WI38 (cell line): ENCODE measurements at regions not wholly inside any gene's neighbourhood (a gene's known extent, or its start where the extent isn't known, plus 50 kb on each side); places are given as distances from the start of the nearest gene placed in this dataset.

ENCODE experiments used
- H3K4me3 ChIP-seq: 2 replicates; pipeline ENCODE4 v1.5.1; 2011; ENCODE audit warnings: low read depth, mild to moderate bottlenecking, control low read depth, low read length
- TF ChIP-seq, protein P1 (sequence below): IDR thresholded peaks from 2 replicates; pipeline ENCODE4 v1.5.1; 2012; ENCODE audit warnings: low read depth, mild to moderate bottlenecking, control low read depth, low read length

DNA sequence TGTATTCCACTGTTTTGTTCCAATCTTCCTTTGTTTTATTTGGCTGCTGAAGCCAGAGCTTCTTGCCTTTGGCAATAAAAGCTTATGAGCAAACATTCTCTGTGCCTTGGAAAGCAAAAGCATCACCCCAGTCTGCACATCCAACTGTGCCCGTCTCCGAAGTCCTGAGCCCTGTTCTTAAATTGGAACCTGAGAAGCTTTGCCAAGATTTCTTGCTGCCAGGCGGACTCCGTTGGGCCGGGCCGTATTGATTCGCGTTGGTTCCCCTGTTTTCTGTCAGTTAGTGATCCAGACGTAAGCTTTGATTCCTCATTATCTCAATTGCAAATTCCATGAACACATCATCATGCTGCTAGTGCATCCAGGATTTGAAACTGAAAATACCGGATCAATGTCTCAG, 793.0 kb downstream of the OLFM4 start:
- TF ChIP-seq, protein P1, sequence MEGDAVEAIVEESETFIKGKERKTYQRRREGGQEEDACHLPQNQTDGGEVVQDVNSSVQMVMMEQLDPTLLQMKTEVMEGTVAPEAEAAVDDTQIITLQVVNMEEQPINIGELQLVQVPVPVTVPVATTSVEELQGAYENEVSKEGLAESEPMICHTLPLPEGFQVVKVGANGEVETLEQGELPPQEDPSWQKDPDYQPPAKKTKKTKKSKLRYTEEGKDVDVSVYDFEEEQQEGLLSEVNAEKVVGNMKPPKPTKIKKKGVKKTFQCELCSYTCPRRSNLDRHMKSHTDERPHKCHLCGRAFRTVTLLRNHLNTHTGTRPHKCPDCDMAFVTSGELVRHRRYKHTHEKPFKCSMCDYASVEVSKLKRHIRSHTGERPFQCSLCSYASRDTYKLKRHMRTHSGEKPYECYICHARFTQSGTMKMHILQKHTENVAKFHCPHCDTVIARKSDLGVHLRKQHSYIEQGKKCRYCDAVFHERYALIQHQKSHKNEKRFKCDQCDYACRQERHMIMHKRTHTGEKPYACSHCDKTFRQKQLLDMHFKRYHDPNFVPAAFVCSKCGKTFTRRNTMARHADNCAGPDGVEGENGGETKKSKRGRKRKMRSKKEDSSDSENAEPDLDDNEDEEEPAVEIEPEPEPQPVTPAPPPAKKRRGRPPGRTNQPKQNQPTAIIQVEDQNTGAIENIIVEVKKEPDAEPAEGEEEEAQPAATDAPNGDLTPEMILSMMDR, result no peak
- no peak overlapping the region for H3K4me3 ChIP-seq

DNA sequence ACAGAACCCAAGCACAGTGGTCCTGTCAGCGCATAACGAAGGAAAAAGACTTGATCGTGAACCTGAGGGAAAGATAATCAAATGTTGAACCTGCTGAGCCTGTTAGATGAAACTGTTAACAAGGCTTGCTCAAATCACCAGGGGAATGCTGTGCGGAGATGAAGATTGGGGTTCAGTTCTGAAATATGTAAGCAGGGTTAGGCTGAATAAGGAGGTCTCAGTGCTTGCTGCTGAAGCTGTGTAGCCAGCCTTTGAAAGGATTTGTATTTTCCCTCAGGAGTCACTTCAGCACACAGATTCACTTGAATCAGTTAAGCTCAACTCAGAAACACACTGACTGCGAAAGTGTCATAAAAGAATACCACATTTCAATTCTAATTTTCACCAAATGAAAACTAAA, 793.5 kb downstream of the OLFM4 start:
- H3K4me3 ChIP-seq, result no peak overlapping the region
- TF ChIP-seq, protein P1, result no peak

DNA sequence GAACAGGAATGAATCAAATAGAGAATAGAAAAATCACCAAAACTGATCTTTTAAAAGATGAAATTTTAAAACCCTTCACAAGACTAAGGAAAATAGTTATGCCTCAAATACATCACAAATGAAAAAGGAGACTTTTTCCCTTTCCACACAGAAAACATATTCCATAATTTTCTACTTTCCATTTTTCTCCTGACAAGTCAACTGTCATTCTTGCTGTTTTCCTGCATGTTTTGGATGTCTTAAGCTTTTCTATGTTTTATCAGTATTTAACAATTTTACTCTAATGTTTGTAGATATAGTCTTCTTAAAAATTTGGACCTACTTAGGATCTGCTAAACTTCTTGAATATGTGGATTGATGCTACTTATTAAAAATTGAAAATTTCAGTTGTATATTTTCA, 810.8 kb downstream of the OLFM4 start:
- no peak overlapping the region for H3K4me3 ChIP-seq
- TF ChIP-seq, protein P1, result no peak

DNA sequence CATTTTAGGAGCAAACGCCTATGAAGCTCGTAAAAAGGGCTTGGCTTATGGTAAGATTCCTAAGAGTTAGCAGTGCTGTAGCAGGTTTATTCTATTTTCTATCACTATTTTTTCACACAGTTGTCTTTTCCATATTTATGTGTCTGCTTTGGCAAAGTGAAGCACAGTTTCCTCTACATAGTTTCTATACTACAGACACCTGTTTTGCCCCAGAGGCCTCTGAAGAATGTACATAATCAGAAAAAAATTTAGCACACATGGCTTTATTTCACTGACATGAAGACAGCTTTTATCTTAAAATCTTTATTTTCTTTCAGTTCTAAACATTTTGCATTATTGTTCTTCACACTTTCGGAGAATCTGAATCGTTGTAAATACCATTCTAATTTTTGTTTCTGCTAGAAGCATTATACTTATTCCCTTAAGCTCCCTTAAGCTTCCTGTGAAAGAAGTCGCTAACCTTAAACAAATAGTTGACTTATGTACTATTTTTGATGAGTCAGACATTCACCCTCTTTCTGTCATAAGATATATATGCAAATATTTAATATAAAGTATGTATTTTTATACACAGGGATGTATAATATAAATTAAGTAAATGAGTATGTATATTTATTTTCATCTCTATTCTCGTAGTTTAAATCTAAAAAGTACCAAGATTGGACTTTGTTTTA, 816.0 kb downstream of the OLFM4 start:
- H3K4me3 ChIP-seq, result no peak overlapping the region
- TF ChIP-seq, protein P1, result no peak

DNA sequence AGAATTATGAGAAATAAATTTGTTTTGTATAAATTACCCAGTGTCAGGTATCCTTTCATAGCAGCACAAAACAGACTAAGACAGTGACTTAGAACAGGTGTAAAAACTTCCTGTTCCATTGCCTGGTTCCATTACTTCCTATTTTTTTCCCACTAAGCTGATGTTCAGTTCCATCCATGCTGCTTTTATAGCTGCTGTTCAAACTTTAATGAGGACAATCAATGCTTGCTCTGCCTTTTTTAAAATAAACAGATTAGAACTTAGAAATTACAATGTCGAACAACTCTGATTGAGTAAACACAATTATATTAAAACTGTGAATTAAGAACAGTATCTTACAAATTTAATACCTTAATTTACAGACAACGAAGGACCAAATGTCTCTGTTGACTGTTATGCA, 818.9 kb downstream of the OLFM4 start:
- TF ChIP-seq, protein P1, result no peak
- no peak overlapping the region for H3K4me3 ChIP-seq

DNA sequence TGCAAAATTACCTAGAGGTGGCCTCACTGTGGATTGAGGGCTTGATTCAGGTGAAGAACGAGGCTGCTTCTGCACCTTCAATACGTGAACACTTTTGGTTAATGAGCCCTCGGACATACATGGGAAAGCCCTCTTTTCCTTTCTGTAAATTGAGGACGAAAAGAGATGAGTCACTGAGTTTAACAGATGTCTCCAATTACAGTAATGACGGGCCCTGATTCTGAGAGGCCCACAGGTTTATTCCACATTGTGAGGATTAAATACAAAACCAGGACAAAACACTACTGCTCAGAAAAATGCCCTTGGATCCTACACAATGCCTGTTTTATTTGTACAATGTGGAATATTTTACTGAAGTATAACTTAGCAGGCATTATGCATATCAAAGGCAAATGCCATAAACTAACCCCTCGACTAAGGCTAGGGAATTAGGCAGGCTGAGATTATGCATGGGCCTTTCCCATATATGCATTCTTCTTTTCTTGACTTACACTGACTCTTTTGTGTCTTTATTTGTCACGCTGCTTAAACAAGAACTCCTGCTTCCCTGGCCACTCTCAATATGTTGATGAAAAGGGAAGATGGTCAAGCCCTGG, 819.9 kb downstream of the OLFM4 start:
- TF ChIP-seq, protein P1, result no peak
- no peak overlapping the region for H3K4me3 ChIP-seq

DNA sequence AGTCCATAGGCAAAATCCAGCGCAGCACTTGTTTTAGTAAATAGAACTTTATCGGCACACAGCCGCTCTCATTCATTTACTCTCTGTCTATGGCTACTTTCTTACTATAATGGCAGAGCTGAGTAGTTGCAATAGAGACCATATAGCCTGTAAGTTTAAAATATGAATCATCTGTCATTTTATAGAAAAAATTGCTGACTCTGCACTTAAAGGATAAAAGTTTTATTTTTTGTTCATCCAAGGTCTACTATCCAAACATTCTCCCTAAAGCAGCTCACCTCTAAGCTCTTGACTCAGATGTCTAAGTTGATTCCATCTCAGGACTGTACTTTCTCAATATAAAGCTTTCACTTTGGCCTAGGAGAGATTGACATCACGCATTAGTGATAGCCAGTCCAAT, 825.7 kb downstream of the OLFM4 start:
- no peak overlapping the region for H3K4me3 ChIP-seq
- TF ChIP-seq, protein P1, result no peak
